Neuronal stem cell (in vitro differentiated cells): ENCODE measurements at regions not wholly inside any gene's neighbourhood (a gene's known extent, or its start where the extent isn't known, plus 50 kb on each side); places are given as distances from the start of the nearest gene placed in this dataset.

Source experiments
- DNase-seq: peaks from one replicate; pipeline ENCODE4 v3.0.0-alpha.2; 2013; ENCODE audit warnings: low spot score
- H2AFZ ChIP-seq: one replicate; pipeline ENCODE4 v1.6.1; 2013; ENCODE audit warnings: mild to moderate bottlenecking, low read length, inconsistent platforms
- H2AK5ac ChIP-seq: 2 replicates; pipeline ENCODE4 v1.6.1; 2013; ENCODE audit warnings: low read depth, mild to moderate bottlenecking, inconsistent platforms, low read length, moderate library complexity, mixed read lengths
- H2BK120ac ChIP-seq: 2 replicates; pipeline ENCODE4 v1.6.1; 2013; ENCODE audit warnings: low read depth, mild to moderate bottlenecking, inconsistent platforms, low read length, moderate library complexity, mixed read lengths
- H2BK12ac ChIP-seq: one replicate; pipeline ENCODE4 v1.6.1; 2013; ENCODE audit warnings: low read length, inconsistent platforms
- H2BK15ac ChIP-seq: 2 replicates; pipeline ENCODE4 v1.6.1; 2013; ENCODE audit warnings: mild to moderate bottlenecking, low read length, inconsistent platforms, mixed read lengths
- H2BK5ac ChIP-seq: one replicate; pipeline ENCODE4 v1.6.1; 2013; ENCODE audit warnings: inconsistent platforms, mild to moderate bottlenecking, low read length, moderate library complexity
- H3K14ac ChIP-seq: one replicate; pipeline ENCODE4 v1.6.1; 2013; ENCODE audit warnings: low read length, inconsistent platforms
- H3K18ac ChIP-seq: 2 replicates; pipeline ENCODE4 v1.6.1; 2013; ENCODE audit warnings: low read length, inconsistent platforms
- H3K23ac ChIP-seq: 2 replicates; pipeline ENCODE4 v1.6.1; 2013; ENCODE audit warnings: low read depth, mild to moderate bottlenecking, mixed read lengths, low read length, inconsistent platforms; ENCODE audit not compliant: poor library complexity
- H3K27ac ChIP-seq: replicated peaks from 3 replicates; pipeline ENCODE4 v1.5.1; 2013; ENCODE audit warnings: low read length, inconsistent platforms
- H3K27me3 ChIP-seq, 3 experiments: 2 replicates each; pipeline ENCODE4 v1.6.1; 2013; ENCODE audit warnings: low read length in 3 of 3, mild to moderate bottlenecking in 2 of 3, inconsistent platforms in 1 of 3, low read depth in 1 of 3, mixed read lengths in 1 of 3, moderate library complexity in 1 of 3; ENCODE audit not compliant: control insufficient read depth in 3 of 3, insufficient read depth in 3 of 3
- H3K36me3 ChIP-seq, 2 donors: replicated peaks in 1 of 2; 2 replicates each; pipeline ENCODE4 v1.6.1; 2013; ENCODE audit warnings: low read length in 2 of 2; ENCODE audit not compliant: control insufficient read depth in 2 of 2, insufficient read depth in 2 of 2
- H3K4ac ChIP-seq: 2 replicates; pipeline ENCODE4 v1.6.1; 2013; ENCODE audit warnings: inconsistent platforms, mild to moderate bottlenecking, low read length, moderate library complexity
- H3K4me1 ChIP-seq, 2 donors: 1 replicate in 1 of 2; 2 replicates in 1 of 2; pipeline ENCODE4 v1.6.1; 2013; ENCODE audit warnings: low read length in 2 of 2, low read depth in 1 of 2; ENCODE audit not compliant: control insufficient read depth in 2 of 2, insufficient read depth in 1 of 2
- H3K4me2 ChIP-seq: one replicate; pipeline ENCODE4 v1.6.1; 2013; ENCODE audit warnings: mild to moderate bottlenecking, low read length, inconsistent platforms; ENCODE audit not compliant: insufficient read depth, poor library complexity, severe bottlenecking
- H3K4me3 ChIP-seq, 2 donors: 2 replicates each; pipeline ENCODE4 v1.5.1; 2013; ENCODE audit warnings: low read length in 2 of 2, mild to moderate bottlenecking in 2 of 2, inconsistent platforms in 1 of 2, moderate library complexity in 1 of 2
- H3K79me1 ChIP-seq: one replicate; pipeline ENCODE4 v1.6.1; 2013; ENCODE audit warnings: low read depth, mild to moderate bottlenecking, inconsistent platforms, low read length, moderate library complexity
- H3K9ac ChIP-seq: one replicate; pipeline ENCODE4 v1.6.1; 2013; ENCODE audit warnings: mild to moderate bottlenecking, low read depth, low read length, inconsistent platforms; ENCODE audit not compliant: poor library complexity
- H3K9me3 ChIP-seq, 2 donors: replicated peaks in 1 of 2; 2 replicates each; pipeline versions ENCODE3 to v1.6.1; 2013; ENCODE audit warnings: low read length in 2 of 2, mild to moderate bottlenecking in 2 of 2, inconsistent platforms in 1 of 2, low read depth in 1 of 2, mixed read lengths in 1 of 2, moderate library complexity in 1 of 2; ENCODE audit not compliant: control insufficient read depth in 2 of 2, insufficient read depth in 1 of 2
- H4K8ac ChIP-seq: one replicate; pipeline ENCODE4 v1.6.1; 2013; ENCODE audit warnings: low read depth, mild to moderate bottlenecking, inconsistent platforms, low read length, moderate library complexity
- H4K91ac ChIP-seq: one replicate; pipeline ENCODE4 v1.6.1; 2013; ENCODE audit warnings: low read length, low read depth, mild to moderate bottlenecking, inconsistent platforms; ENCODE audit not compliant: poor library complexity
- WGBS, 2 donors: extraction: QIAGEN DNeasy Blood & Tissue Kit; methylation state at CpG; one replicate each; pipeline ENCODE4 v1.1.7; 2013; ENCODE audit warnings: missing lambda C conversion rate in 2 of 2, mixed read lengths in 1 of 2; ENCODE audit not compliant: insufficient read length in 2 of 2, insufficient replicate concordance in 1 of 2; ENCODE audit errors: extremely low coverage in 2 of 2; 5-methylcytosine and 5-hydroxymethylcytosine counted together

GRCh38 chr13:51524312-51524711 lies 60.0 kb upstream of the WDFY2 start:
- no peak overlapping the region for H3K4me2 ChIP-seq
- no peak overlapping the region for H3K14ac ChIP-seq
- H3K9ac ChIP-seq = no peak overlapping the region
- H3K4ac ChIP-seq = no peak overlapping the region
- no peak overlapping the region for H2BK12ac ChIP-seq
- no peak overlapping the region for H2AFZ ChIP-seq
- no peak overlapping the region for H3K27ac ChIP-seq
- no peaks in the 10 kb centered on the region for H3K36me3 ChIP-seq
- H2BK120ac ChIP-seq = no peak overlapping the region
- DNase-seq = no peak
- H2AK5ac ChIP-seq = no peak overlapping the region
- peaks cover 1 to 5% of the 10 kb centered on the region in 2 donors for H3K4me1 ChIP-seq
- H2BK15ac ChIP-seq = no peak overlapping the region
- H3K9me3 ChIP-seq = no peaks in the 10 kb centered on the region
- H4K8ac ChIP-seq = no peak overlapping the region
- no peak overlapping the region for H4K91ac ChIP-seq
- H3K79me1 ChIP-seq = peaks cover 1% of the 10 kb centered on the region
- WGBS, 2 donors = no CpG with 5 or more reads among the region's 4 CpGs
- H3K4me3 ChIP-seq = no peak overlapping the region
- H3K27me3 ChIP-seq = no peaks in the 10 kb centered on the region
- no peak overlapping the region for H3K23ac ChIP-seq
- no peak overlapping the region for H3K18ac ChIP-seq
- H2BK5ac ChIP-seq = no peak overlapping the region

DNA sequence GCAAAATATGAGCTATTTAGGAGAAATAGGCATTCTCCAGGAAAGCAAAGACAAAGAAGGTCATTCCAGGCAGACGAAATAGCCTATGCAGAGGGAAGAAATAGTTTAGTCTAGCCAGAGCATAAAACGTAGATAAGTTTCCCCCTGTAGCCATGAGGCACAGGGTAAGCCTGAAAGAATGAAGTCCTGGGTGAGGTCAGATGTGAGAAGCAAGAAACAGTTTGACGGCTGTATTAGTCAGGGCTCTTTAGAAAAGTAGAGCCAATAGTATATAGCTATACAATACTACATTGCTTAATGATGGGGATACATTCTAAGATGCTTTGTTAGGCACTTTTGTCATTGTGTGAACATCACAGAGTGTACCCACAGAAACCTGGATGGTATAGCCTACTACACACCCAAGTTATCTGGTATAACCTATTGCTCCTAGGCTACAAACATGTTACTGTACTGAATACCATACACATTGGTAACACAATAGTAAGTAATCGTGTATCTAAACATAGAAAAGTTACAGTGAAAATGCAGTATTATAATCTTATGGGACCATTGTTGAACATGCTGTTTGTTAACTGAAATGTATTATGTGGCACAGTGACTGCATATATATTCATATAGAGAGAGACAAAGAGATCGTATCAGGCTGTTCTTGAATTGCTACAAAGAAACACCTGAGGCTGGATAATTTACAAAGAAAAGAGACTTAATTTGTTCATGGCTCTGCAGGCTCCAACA lies 59.3 kb upstream of the WDFY2 start:
- no CpG with 5 or more reads among the region's 5 CpGs for WGBS, 2 donors
- Histone ChIP-seq H2BK5ac (no peak overlapping the region), H4K91ac (no peak overlapping the region), H3K4me2 (no peak overlapping the region), H3K4me1 (peaks cover 1 to 5% of the 10 kb centered on the region in 2 donors), H3K14ac (no peak overlapping the region), H4K8ac (no peak overlapping the region), H3K36me3 (no peaks in the 10 kb centered on the region), H3K27me3 (no peaks in the 10 kb centered on the region), H3K79me1 (no peaks in the 10 kb centered on the region), H3K9ac (no peak overlapping the region), H3K27ac (no peak overlapping the region), H2AFZ (no peak overlapping the region), H3K9me3 (no peaks in the 10 kb centered on the region), H2BK15ac (no peak overlapping the region), H3K18ac (no peak overlapping the region), H2BK12ac (no peak overlapping the region), H3K4me3 (no peak overlapping the region), H2BK120ac (no peak overlapping the region), H3K23ac (no peak overlapping the region), H3K4ac (no peak overlapping the region), H2AK5ac (no peak overlapping the region)
- no peak for DNase-seq

DNA sequence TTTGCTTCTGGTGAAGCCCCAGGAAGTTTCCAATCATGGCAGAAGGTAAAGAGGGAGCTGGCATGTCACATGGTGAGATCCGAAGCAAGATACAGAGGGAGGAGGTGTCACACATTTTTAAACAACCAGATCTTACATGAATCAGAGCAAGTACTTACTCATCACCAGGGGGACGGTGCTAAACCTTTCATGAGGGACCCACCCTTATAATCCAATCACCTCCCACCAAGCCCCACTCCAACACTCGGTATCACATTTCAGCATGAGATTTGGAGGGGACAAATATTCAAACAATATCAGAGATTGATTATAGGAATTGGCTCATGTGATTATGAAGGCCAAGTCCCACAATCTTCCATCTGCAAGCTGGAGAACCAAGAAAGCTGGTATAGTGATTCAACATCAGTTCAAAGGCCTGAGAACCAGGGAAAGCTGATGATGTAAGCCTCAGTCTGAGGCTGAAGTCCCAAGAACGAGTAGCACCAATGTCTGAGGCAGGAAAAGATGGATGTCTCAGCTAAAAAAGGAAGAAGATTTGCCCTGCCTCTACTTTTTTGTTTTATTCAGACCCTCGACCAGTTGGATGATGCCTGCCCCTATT lies 58.6 kb upstream of the WDFY2 start:
- DNase-seq = no peak
- Histone ChIP-seq H3K36me3 (no peaks in the 10 kb centered on the region), H3K27ac (no peak overlapping the region), H3K14ac (no peak overlapping the region), H3K4me1 (peaks cover 1 to 5% of the 10 kb centered on the region in 2 donors), H3K18ac (no peak overlapping the region), H3K9ac (no peak overlapping the region), H2BK12ac (no peak overlapping the region), H3K4ac (no peak overlapping the region), H3K79me1 (no peaks in the 10 kb centered on the region), H3K4me2 (no peak overlapping the region), H2BK5ac (no peak overlapping the region), H4K91ac (no peak overlapping the region), H3K9me3 (no peaks in the 10 kb centered on the region), H2AK5ac (no peak overlapping the region), H2AFZ (peak overlapping the region; percentile 50), H4K8ac (no peak overlapping the region), H2BK15ac (no peak overlapping the region), H3K27me3 (no peaks in the 10 kb centered on the region), H3K23ac (no peak overlapping the region), H3K4me3 (no peak overlapping the region), H2BK120ac (no peak overlapping the region)
- WGBS, 2 donors = no CpG with 5 or more reads among the region's 5 CpGs

DNA sequence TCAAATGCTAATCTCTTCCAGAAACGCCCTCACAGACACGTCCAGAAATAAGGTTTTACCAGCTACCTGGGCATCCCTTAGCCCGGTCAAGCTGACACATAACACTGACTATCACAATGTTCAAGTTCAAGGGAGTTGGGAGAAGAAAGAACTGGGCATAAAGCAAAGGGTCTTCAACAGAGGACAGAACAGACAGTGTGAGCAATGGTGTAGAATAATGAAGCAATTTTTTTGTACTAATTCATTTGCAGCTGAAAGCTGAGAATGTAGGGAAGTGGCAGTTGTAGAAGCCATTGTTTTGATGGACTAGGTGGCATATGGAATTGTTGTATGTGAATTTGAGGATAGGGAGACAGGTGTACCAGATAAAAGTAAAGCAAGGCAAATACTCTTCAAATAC lies 58.1 kb upstream of the WDFY2 start:
- H2AK5ac ChIP-seq = no peak overlapping the region
- no peak overlapping the region for H3K4ac ChIP-seq
- no peak overlapping the region for H3K18ac ChIP-seq
- no peak overlapping the region for H3K14ac ChIP-seq
- DNase-seq = no peak
- no peaks in the 10 kb centered on the region for H3K27me3 ChIP-seq
- no peaks in the 10 kb centered on the region for H3K79me1 ChIP-seq
- H3K9ac ChIP-seq = no peak overlapping the region
- no peak overlapping the region for H3K27ac ChIP-seq
- no peaks in the 10 kb centered on the region for H3K36me3 ChIP-seq
- no peak overlapping the region for H2BK15ac ChIP-seq
- no peak overlapping the region for H4K8ac ChIP-seq
- H2AFZ ChIP-seq = peak overlapping the region; percentile 50
- no peaks in the 10 kb centered on the region for H3K9me3 ChIP-seq
- WGBS, 2 donors = no CpG with 5 or more reads among the region's 3 CpGs
- no peak overlapping the region for H3K4me3 ChIP-seq
- peaks cover 1 to 5% of the 10 kb centered on the region in 2 donors for H3K4me1 ChIP-seq
- no peak overlapping the region for H2BK12ac ChIP-seq
- no peak overlapping the region for H3K4me2 ChIP-seq
- H3K23ac ChIP-seq = no peak overlapping the region
- no peak overlapping the region for H2BK5ac ChIP-seq
- no peak overlapping the region for H2BK120ac ChIP-seq
- H4K91ac ChIP-seq = no peak overlapping the region
